A673 (cell line): ENCODE measurements at regions not wholly inside any gene's neighbourhood (a gene's known extent, or its start where the extent isn't known, plus 50 kb on each side); places are given as distances from the start of the nearest gene placed in this dataset.

ENCODE experiments used
- BruUV-seq: library from RNA; stranded (reverse); fragments of 400-500 nt; replicated peaks from 2 replicates; lab custom pipeline; 2021; lab: Mats Ljungman, UMichigan
- CTCF ChIA-PET: fragments of 300-600 bp; sonication (Branson Sonifier 250); formaldehyde crosslinking; loops from one replicate; lab custom pipeline; 2022; ENCODE audit warnings: antibody characterized with exemption; lab: Charles Lee
- POLR2A ChIA-PET: fragments of 300-600 bp; sonication (Branson Sonifier 250); formaldehyde crosslinking; loops from one replicate; lab custom pipeline; 2022; ENCODE audit warnings: antibody characterized with exemption; ENCODE audit not compliant: low non-redundant PET; lab: Charles Lee
- DNase-seq: peaks from one replicate; pipeline ENCODE4 v3.0.0-alpha.2; 2015; ENCODE audit warnings: low spot score
- H3K27ac ChIP-seq: fragments of 200-600 bp; sonication (generic); 2 replicates; pipeline ENCODE4 v1.5.1; 2016; ENCODE audit warnings: mixed run types, low read depth, mild to moderate bottlenecking, mixed read lengths, antibody characterized with exemption, low read length; ENCODE audit not compliant: poor library complexity, severe bottlenecking
- H3K27me3 ChIP-seq: fragments of 200-600 bp; sonication (generic); replicated peaks from 2 replicates; pipeline ENCODE4 v1.6.1; 2017; ENCODE audit warnings: mixed run types, low read depth, mild to moderate bottlenecking, mixed read lengths, antibody characterized with exemption, low read length; ENCODE audit not compliant: insufficient read depth, poor library complexity
- H3K36me3 ChIP-seq: fragments of 200-600 bp; sonication (generic); 2 replicates; pipeline ENCODE4 v1.6.1; 2016; ENCODE audit warnings: mixed run types, mild to moderate bottlenecking, mixed read lengths, antibody characterized with exemption, low read length; ENCODE audit not compliant: insufficient read depth, poor library complexity, severe bottlenecking
- H3K4me1 ChIP-seq: fragments of 200-600 bp; sonication (generic); 2 replicates; pipeline ENCODE4 v1.6.1; 2017; ENCODE audit warnings: mixed run types, mild to moderate bottlenecking, mixed read lengths, antibody characterized with exemption, low read length; ENCODE audit not compliant: insufficient read depth, poor library complexity, severe bottlenecking
- H3K4me3 ChIP-seq: fragments of 200-600 bp; sonication (generic); 2 replicates; pipeline ENCODE4 v1.5.1; 2016; ENCODE audit warnings: low read depth, mixed run types, mild to moderate bottlenecking, mixed read lengths, low read length; ENCODE audit not compliant: poor library complexity, severe bottlenecking
- H3K9me3 ChIP-seq: fragments of 200-600 bp; sonication (generic); 2 replicates; pipeline ENCODE4 v1.6.1; 2016; ENCODE audit warnings: mixed run types, low read depth, mild to moderate bottlenecking, mixed read lengths, antibody characterized with exemption, low read length; ENCODE audit not compliant: poor library complexity, severe bottlenecking
- CTCF ChIP-seq: fragments of 300-800, 200-600 bp; sonication (generic); conservative IDR thresholded peaks from 2 replicates; pipeline ENCODE4 v1.5.1; 2017; ENCODE audit warnings: low read depth, mild to moderate bottlenecking, antibody characterized with exemption, low read length, moderate library complexity, mixed read lengths
- EZH2 ChIP-seq: fragments of 200-600 bp; sonication (generic); IDR thresholded peaks from 2 replicates; pipeline ENCODE4 v1.6.1; 2017; ENCODE audit warnings: borderline replicate concordance, low read depth, mild to moderate bottlenecking, mixed read lengths, antibody characterized with exemption, low read length; ENCODE audit not compliant: poor library complexity, severe bottlenecking
- intact Hi-C: fragments of 100-400 bp; cut with micrococcal nuclease; formaldehyde crosslinking; loops from one replicate; pipeline ENCODE4 v1.10.0; 2022; ENCODE audit not compliant: unreplicated experiment

- intact Hi-C loops = no loop called here
- CTCF ChIA-PET = no interaction called here
- Histone ChIP-seq H3K27ac (no peak overlapping the region), H3K4me1 (peaks cover 12% of the 10 kb centered on the region), H3K4me3 (no peak overlapping the region), H3K36me3 (no peaks in the 10 kb centered on the region), H3K27me3 (no peaks in the 10 kb centered on the region), H3K9me3 (no peaks in the 10 kb centered on the region)
- POLR2A ChIA-PET = no interaction called here
- TF ChIP-seq CTCF = no peak
- no peak for TF ChIP-seq EZH2
- DNase-seq = no peak
- no TSS peak for BruUV-seq
Measured at GRCh38 chr1:188317894-188318293, 1489.1 kb downstream of the PLA2G4A start.

- no peaks in the 10 kb centered on the region for H3K27me3 ChIP-seq
- POLR2A ChIA-PET = no interaction called here
- DNase-seq = no peak
- H3K27ac ChIP-seq = no peak overlapping the region
- H3K36me3 ChIP-seq = no peaks in the 10 kb centered on the region
- no peak for TF ChIP-seq EZH2
- TF ChIP-seq CTCF = no peak
- intact Hi-C loops = no loop called here
- peaks cover 3% of the 10 kb centered on the region for H3K9me3 ChIP-seq
- BruUV-seq = no TSS peak
- H3K4me1 ChIP-seq = no peaks in the 10 kb centered on the region
- CTCF ChIA-PET = no interaction called here
- H3K4me3 ChIP-seq = no peak overlapping the region
Measured at GRCh38 chr1:188325211-188325610, 1496.5 kb downstream of the PLA2G4A start.

GRCh38 chr1:188343914-188344313 is 1515.2 kb downstream of the PLA2G4A start:
- TF ChIP-seq CTCF = no peak
- TF ChIP-seq EZH2 = no peak
- no peaks in the 10 kb centered on the region for H3K36me3 ChIP-seq
- intact Hi-C loops = no loop called here
- H3K27ac ChIP-seq = no peak overlapping the region
- BruUV-seq = no TSS peak
- no peaks in the 10 kb centered on the region for H3K4me1 ChIP-seq
- ChIA-PET POLR2A (no interaction called here), CTCF (no interaction called here)
- no peak for DNase-seq
- no peaks in the 10 kb centered on the region for H3K27me3 ChIP-seq
- no peak overlapping the region for H3K4me3 ChIP-seq
- H3K9me3 ChIP-seq = no peaks in the 10 kb centered on the region
